ENCODE measurements at regions not wholly inside any gene's neighbourhood (a gene's known extent, or its start where the extent isn't known, plus 50 kb on each side); places are given as distances from the start of the nearest gene placed in this dataset.

GRCh38 chr20:58577139-58577806 lies 62.1 kb upstream of the APCDD1L start:
- TF ChIP-seq POLR2A (IDR thresholded peaks at IDR 0.05) (no peak), CTCF (IDR thresholded peaks at IDR 0.05) (no peak)
